ENCODE measurements at regions not wholly inside any gene's neighbourhood (a gene's known extent, or its start where the extent isn't known, plus 50 kb on each side); places are given as distances from the start of the nearest gene placed in this dataset.

- TF ChIP-seq CTCF (IDR thresholded peaks at IDR 0.05) (no peak), POLR2A (IDR thresholded peaks at IDR 0.05) (no peak)
Measured at GRCh38 chr3:182018361-182018760, 306.6 kb downstream of the SOX2 start.

All from body of pancreas (tissue), 4 donors.